ENCODE measurements at regions not wholly inside any gene's neighbourhood (a gene's known extent, or its start where the extent isn't known, plus 50 kb on each side); places are given as distances from the start of the nearest gene placed in this dataset.

DNA sequence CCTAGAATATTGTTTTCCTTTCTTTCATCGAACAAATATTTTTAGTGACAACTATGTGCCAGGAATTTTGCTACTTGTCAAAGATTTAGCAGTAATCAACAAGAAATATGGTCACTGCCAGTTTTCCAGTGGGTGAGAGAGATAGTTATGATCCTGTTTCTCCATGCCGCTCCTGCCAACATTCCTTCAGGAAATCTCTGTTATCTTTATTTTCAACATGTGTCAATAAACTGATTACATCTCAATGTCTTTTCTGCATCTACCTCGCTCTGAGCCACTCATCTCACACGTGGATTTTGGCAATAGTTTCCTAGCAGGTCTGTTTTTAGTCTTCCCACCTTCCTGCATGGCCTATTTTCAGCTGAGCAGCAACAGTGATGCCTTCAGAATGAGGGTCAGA is 650.0 kb upstream of the STXBP6 start:
- TF ChIP-seq, protein P1, sequence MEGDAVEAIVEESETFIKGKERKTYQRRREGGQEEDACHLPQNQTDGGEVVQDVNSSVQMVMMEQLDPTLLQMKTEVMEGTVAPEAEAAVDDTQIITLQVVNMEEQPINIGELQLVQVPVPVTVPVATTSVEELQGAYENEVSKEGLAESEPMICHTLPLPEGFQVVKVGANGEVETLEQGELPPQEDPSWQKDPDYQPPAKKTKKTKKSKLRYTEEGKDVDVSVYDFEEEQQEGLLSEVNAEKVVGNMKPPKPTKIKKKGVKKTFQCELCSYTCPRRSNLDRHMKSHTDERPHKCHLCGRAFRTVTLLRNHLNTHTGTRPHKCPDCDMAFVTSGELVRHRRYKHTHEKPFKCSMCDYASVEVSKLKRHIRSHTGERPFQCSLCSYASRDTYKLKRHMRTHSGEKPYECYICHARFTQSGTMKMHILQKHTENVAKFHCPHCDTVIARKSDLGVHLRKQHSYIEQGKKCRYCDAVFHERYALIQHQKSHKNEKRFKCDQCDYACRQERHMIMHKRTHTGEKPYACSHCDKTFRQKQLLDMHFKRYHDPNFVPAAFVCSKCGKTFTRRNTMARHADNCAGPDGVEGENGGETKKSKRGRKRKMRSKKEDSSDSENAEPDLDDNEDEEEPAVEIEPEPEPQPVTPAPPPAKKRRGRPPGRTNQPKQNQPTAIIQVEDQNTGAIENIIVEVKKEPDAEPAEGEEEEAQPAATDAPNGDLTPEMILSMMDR (IDR thresholded peaks at IDR 0.05; ENCODE audit: low read depth, low read length, poor library complexity, severe bottlenecking) = no peak
- no peak for TF ChIP-seq EZH2phosphoT487 (IDR thresholded peaks at IDR 0.05; ENCODE audit: borderline replicate concordance, low read length)
